HK-2 (cell line): ENCODE measurements at regions not wholly inside any gene's neighbourhood (a gene's known extent, or its start where the extent isn't known, plus 50 kb on each side); places are given as distances from the start of the nearest gene placed in this dataset.

Source experiments
- DNase-seq: peaks from one replicate; pipeline ENCODE4 v3.0.0-alpha.2; 2018; ENCODE audit not compliant: unreplicated experiment

GRCh38 chr1:55974714-55975441 is 604.5 kb downstream of the PLPP3 start:
- DNase-seq, result no peak

GRCh38 chr1:55970526-55971110 is 608.7 kb downstream of the PLPP3 start:
- no peak for DNase-seq

GRCh38 chr1:55969322-55969721 is 610.0 kb downstream of the PLPP3 start:
- no peak for DNase-seq

GRCh38 chr1:55968661-55969060 is 610.7 kb downstream of the PLPP3 start:
- DNase-seq, result no peak

- no peak for DNase-seq
These were observed 613.3 kb downstream of the PLPP3 start for GRCh38 chr1:55965981-55966461.

- DNase-seq, result no peak
These were observed 616.9 kb downstream of the PLPP3 start for GRCh38 chr1:55962472-55962871.

GRCh38 chr1:55959136-55959548 is 620.2 kb downstream of the PLPP3 start:
- DNase-seq, result no peak

GRCh38 chr1:55958498-55958897 is 620.9 kb downstream of the PLPP3 start:
- no peak for DNase-seq

- DNase-seq, result no peak
These were observed 622.1 kb downstream of the PLPP3 start for GRCh38 chr1:55957276-55957675.

- no peak for DNase-seq
These were observed 624.2 kb downstream of the PLPP3 start for GRCh38 chr1:55955016-55955621.

- DNase-seq, result no peak
These were observed 628.1 kb downstream of the PLPP3 start for GRCh38 chr1:55951291-55951690.

GRCh38 chr1:55947446-55947845 is 631.9 kb downstream of the PLPP3 start:
- DNase-seq, result no peak

- DNase-seq, result no peak
These were observed 635.5 kb downstream of the PLPP3 start for GRCh38 chr1:55943721-55944435.

GRCh38 chr1:55943012-55943411 is 636.4 kb downstream of the PLPP3 start:
- no peak for DNase-seq

- DNase-seq, result no peak
These were observed 639.5 kb downstream of the PLPP3 start for GRCh38 chr1:55939866-55940265.

- DNase-seq, result no peak
These were observed 640.5 kb downstream of the PLPP3 start for GRCh38 chr1:55938861-55939260.

GRCh38 chr1:55938376-55938850 is 641.0 kb downstream of the PLPP3 start:
- DNase-seq, result no peak

GRCh38 chr1:55937840-55938375 is 641.5 kb downstream of the PLPP3 start:
- no peak for DNase-seq

- DNase-seq, result no peak
These were observed 644.1 kb downstream of the PLPP3 start for GRCh38 chr1:55935236-55935635.

GRCh38 chr1:55932402-55932801 is 647.0 kb downstream of the PLPP3 start:
- DNase-seq, result no peak

- DNase-seq, result no peak
These were observed 648.1 kb downstream of the PLPP3 start for GRCh38 chr1:55931081-55931940.
